Kidney (tissue), 13 donors: ENCODE measurements at regions not wholly inside any gene's neighbourhood (a gene's known extent, or its start where the extent isn't known, plus 50 kb on each side); places are given as distances from the start of the nearest gene placed in this dataset.
A peak's percentile ranks its signal among the peaks of the same experiment; 100 is the strongest.

Experiments
- DNase-seq, 5 donors: peaks; one replicate each; pipeline ENCODE4 v3.0.0-alpha.2; 2013 to 2020
- FAIRE-seq: peaks from 2 replicates; lab custom pipeline; 2012; peaks lifted over from hg19 to GRCh38; lab: Jason Lieb, UNC
- H3K27ac ChIP-seq, 2 donors: one replicate each; pipeline ENCODE4 v1.7.0; 2013; ENCODE audit warnings: low read depth in 2 of 2, low read length in 2 of 2, inconsistent platforms in 1 of 2
- H3K27me3 ChIP-seq: one replicate; pipeline ENCODE4 v1.7.1; 2013; ENCODE audit warnings: low read length, inconsistent platforms; ENCODE audit not compliant: control insufficient read depth, insufficient read depth
- H3K36me3 ChIP-seq, 3 donors: one replicate each; pipeline versions ENCODE4 v1.7.0 to v1.7.1; 2013; ENCODE audit warnings: low read length in 3 of 3, control low read depth in 1 of 3, inconsistent platforms in 1 of 3; ENCODE audit not compliant: insufficient read depth in 3 of 3, control insufficient read depth in 2 of 3
- H3K4me1 ChIP-seq, 3 donors: one replicate each; pipeline versions ENCODE4 v1.7.0 to v1.7.1; 2013; ENCODE audit warnings: low read length in 3 of 3, inconsistent platforms in 1 of 3, low read depth in 1 of 3; ENCODE audit not compliant: control insufficient read depth in 2 of 3, insufficient read depth in 2 of 3
- H3K4me3 ChIP-seq, 3 donors: one replicate each; pipeline versions ENCODE4 v1.7.0 to v1.8.1; 2013; ENCODE audit warnings: low read length in 3 of 3, control low read depth in 1 of 3, inconsistent platforms in 1 of 3
- H3K9ac ChIP-seq, 3 donors: one replicate each; pipeline versions ENCODE4 v1.7.0 to v1.7.1; 2013; ENCODE audit warnings: low read length in 3 of 3, control low read depth in 1 of 3, inconsistent platforms in 1 of 3
- H3K9me3 ChIP-seq, 3 donors: one replicate each; pipeline versions ENCODE4 v1.7.0 to v1.7.1; 2013; ENCODE audit warnings: low read length in 3 of 3, control low read depth in 1 of 3, inconsistent platforms in 1 of 3; ENCODE audit not compliant: control insufficient read depth in 2 of 3, insufficient read depth in 1 of 3
- intact Hi-C: fragments of 100-400 bp; cut with DNase I; formaldehyde crosslinking; loops from one replicate; pipeline ENCODE4 v1.11.1; 2022
- TF ChIP-seq, protein P1 (sequence below): IDR thresholded peaks from 3 replicates; pipeline ENCODE4 v1.5.1; 2012; ENCODE audit warnings: mild to moderate bottlenecking, moderate library complexity, borderline replicate concordance; ENCODE audit not compliant: insufficient read depth; ENCODE audit errors: extremely low read depth
- donor health status: control.
- donor health status: control.
- donor health status: control.
- donor health status: control.
- donor health status: control.
- donor health status: DM: yes; HTN: yes; CAD: no.
- donor health status: Normal renal cell carcinoma (clear cell type).

DNA sequence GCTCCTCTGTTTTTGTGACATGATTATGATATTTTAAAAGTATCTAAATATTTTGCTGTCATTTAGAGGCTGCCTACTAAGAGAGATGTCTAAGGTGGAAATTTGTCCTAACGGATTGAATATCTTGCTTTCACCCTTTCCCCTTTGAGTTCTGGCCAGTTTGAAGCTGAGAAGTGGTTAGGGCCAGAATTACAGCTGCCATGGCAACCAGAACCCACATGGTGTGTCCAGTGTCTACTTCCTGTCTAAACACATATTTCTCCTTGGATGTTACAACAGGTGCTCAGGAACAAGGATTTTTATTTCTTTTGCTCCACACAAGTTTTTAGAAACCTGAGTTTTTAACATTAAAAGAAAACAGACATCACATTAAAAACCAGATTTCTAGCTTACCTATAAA lies 335.1 kb upstream of the OR4E1 start:
- peak in 3 of 5 donors; percentile 31 to 53 (median 49) for DNase-seq
- TF ChIP-seq, protein P1, sequence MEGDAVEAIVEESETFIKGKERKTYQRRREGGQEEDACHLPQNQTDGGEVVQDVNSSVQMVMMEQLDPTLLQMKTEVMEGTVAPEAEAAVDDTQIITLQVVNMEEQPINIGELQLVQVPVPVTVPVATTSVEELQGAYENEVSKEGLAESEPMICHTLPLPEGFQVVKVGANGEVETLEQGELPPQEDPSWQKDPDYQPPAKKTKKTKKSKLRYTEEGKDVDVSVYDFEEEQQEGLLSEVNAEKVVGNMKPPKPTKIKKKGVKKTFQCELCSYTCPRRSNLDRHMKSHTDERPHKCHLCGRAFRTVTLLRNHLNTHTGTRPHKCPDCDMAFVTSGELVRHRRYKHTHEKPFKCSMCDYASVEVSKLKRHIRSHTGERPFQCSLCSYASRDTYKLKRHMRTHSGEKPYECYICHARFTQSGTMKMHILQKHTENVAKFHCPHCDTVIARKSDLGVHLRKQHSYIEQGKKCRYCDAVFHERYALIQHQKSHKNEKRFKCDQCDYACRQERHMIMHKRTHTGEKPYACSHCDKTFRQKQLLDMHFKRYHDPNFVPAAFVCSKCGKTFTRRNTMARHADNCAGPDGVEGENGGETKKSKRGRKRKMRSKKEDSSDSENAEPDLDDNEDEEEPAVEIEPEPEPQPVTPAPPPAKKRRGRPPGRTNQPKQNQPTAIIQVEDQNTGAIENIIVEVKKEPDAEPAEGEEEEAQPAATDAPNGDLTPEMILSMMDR, result no peak
- H3K4me1 ChIP-seq, result no peaks in the 10 kb centered on the region
- no peaks in the 10 kb centered on the region for H3K36me3 ChIP-seq
- no peak overlapping the region for H3K27ac ChIP-seq
- intact Hi-C loops, result no loop called here
- no peak for FAIRE-seq
- H3K4me3 ChIP-seq, result no peak overlapping the region
- H3K27me3 ChIP-seq, result no peaks in the 10 kb centered on the region
- no peak overlapping the region for H3K9ac ChIP-seq
- no peaks in the 10 kb centered on the region for H3K9me3 ChIP-seq

DNA sequence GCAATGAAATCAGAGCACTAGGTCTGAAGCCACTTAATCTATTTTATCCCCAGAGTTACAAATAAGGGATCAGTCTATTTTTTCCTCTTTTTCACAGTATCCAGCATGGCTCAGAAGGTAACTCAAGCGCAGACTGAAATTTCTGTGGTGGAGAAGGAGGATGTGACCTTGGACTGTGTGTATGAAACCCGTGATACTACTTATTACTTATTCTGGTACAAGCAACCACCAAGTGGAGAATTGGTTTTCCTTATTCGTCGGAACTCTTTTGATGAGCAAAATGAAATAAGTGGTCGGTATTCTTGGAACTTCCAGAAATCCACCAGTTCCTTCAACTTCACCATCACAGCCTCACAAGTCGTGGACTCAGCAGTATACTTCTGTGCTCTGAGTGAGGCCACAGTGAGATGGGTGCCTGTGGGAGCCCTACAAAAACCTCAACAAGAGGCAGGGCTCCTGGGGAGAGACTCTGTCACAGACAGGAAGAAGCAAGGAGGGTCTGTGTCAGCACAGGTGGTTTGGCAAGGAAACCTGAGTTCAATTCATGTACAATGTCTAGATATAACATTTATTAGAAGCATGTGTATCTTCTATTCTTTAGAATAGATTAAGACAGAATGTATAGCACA lies 334.3 kb upstream of the OR4E1 start:
- Histone ChIP-seq H3K36me3 (no peaks in the 10 kb centered on the region), H3K9ac (no peak overlapping the region), H3K4me1 (no peaks in the 10 kb centered on the region), H3K4me3 (no peak overlapping the region), H3K27me3 (no peaks in the 10 kb centered on the region), H3K27ac (no peak overlapping the region), H3K9me3 (no peaks in the 10 kb centered on the region)
- no peak for FAIRE-seq
- DNase-seq, result no peak
- TF ChIP-seq, protein P1, result no peak
- intact Hi-C loops, result no loop called here

DNA sequence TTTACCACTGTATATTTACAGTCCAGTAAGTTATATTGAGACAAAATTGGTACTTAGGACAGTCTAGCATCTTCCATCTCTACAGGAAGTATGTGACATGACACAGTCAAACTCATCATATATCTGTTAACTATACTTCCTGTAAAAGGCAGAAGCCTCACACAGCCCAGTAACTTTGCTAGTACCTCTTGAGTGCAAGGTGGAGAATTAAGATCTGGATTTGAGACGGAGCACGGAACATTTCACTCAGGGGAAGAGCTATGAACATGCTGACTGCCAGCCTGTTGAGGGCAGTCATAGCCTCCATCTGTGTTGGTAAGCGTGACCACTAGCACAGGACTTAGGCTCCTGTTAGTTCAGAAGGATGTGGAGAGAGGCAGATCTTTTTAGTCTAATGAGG lies 333.7 kb upstream of the OR4E1 start:
- TF ChIP-seq, protein P1, result no peak
- no peak for DNase-seq
- H3K36me3 ChIP-seq, result no peaks in the 10 kb centered on the region
- H3K9me3 ChIP-seq, result no peaks in the 10 kb centered on the region
- intact Hi-C loops, result no loop called here
- H3K4me1 ChIP-seq, result no peaks in the 10 kb centered on the region
- no peaks in the 10 kb centered on the region for H3K27me3 ChIP-seq
- no peak overlapping the region for H3K27ac ChIP-seq
- no peak overlapping the region for H3K4me3 ChIP-seq
- no peak overlapping the region for H3K9ac ChIP-seq
- no peak for FAIRE-seq

DNA sequence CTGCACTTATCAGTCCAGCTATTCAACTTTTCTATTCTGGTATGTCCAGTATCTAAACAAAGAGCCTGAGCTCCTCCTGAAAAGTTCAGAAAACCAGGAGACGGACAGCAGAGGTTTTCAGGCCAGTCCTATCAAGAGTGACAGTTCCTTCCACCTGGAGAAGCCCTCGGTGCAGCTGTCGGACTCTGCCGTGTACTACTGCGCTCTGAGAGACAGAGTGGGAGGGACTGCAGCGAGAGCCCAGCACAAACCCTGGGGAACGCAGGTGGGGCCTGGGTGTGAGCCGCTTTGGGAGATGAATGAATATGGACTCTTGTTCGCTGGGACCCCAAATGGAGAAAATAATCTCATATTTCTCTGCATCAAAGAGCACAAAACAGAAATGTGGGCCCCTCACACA lies 329.8 kb upstream of the OR4E1 start:
- no peak for FAIRE-seq

More for the DNA sequence above, 329.8 kb upstream of the OR4E1 start:
- H3K4me1 ChIP-seq, result no peaks in the 10 kb centered on the region
- no peak overlapping the region for H3K27ac ChIP-seq
- intact Hi-C loops, result no loop called here
- no peaks in the 10 kb centered on the region for H3K27me3 ChIP-seq
- H3K9ac ChIP-seq, result no peak overlapping the region
- H3K4me3 ChIP-seq, result no peak overlapping the region
- no peak for DNase-seq
- TF ChIP-seq, protein P1, result no peak
- H3K36me3 ChIP-seq, result no peaks in the 10 kb centered on the region
- peaks cover 0 to 2% (median 0%) of the 10 kb centered on the region in 3 donors for H3K9me3 ChIP-seq
